GM18858 (cell line): ENCODE measurements at regions not wholly inside any gene's neighbourhood (a gene's known extent, or its start where the extent isn't known, plus 50 kb on each side); places are given as distances from the start of the nearest gene placed in this dataset.

Experiments
- ATAC-seq: cut with Tn5 transposase; IDR thresholded peaks from one replicate; pipeline ENCODE4 v1.9.1; 2021; ENCODE audit not compliant: unreplicated experiment

GRCh38 chr3:182050932-182051331 lies 339.2 kb downstream of the SOX2 start:
- ATAC-seq: no peak

DNA sequence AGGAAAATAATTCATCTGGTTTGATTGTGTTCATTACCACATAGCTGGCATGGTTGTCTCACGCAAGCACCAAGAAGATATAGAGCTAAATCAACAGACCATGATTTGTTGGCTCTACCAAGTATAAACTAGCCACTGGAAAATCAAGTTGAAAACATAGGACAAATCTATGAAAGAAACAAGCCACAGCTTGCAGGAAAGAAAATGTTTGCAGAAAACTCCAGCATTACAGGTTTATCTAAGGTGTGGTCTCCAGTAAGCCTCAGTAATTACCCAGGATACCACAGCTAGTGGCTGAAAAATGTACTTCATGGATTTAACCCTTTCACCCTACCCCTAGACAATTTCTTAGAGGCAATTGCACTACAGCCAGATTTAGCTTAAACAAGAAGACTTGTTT lies 340.6 kb downstream of the SOX2 start:
- no peak for ATAC-seq

- ATAC-seq: no peak
Measured at GRCh38 chr3:182052757-182053156, 341.0 kb downstream of the SOX2 start.

DNA sequence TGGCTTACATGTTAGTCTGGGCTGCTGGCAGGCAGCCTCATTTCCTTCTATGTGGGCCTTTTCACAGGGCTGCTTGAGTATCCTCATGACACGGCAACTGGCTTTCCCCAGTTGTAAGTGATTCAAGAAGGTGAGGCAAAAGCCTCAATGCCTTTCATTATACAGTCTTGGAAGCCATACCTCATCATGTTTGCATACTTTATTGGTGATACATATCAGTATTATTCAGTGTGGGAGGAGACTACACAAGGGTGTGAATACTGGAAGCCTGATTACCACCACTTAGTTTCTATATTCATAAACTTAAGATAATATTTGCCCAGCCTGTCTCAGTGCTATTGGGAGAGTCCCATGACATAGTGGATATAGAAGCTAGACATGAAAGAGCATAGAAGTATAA lies 346.8 kb downstream of the SOX2 start:
- ATAC-seq: no peak

- ATAC-seq: no peak
Measured at GRCh38 chr3:182063742-182064141, 352.0 kb downstream of the SOX2 start.

- ATAC-seq: no peak
Measured at GRCh38 chr3:182067423-182067822, 355.7 kb downstream of the SOX2 start.

DNA sequence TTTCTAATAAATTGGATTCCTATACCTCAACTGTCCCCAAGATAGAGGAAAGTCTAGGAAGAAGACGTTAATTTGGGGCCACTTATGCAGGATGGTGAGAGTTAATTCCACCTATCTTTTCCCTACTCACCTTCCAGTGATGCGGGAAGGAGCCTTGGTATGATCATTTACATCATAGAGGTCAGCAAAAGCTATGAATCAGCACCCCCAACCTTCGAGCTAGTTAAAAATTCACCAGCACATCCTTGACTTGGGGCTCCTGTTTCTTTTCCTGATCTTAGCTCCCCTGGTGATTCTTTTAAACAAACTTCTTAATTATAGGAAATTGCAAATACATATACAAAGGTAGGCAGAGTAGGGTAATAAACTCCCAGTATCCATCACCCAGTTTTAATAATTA lies 366.6 kb downstream of the SOX2 start:
- no peak for ATAC-seq

DNA sequence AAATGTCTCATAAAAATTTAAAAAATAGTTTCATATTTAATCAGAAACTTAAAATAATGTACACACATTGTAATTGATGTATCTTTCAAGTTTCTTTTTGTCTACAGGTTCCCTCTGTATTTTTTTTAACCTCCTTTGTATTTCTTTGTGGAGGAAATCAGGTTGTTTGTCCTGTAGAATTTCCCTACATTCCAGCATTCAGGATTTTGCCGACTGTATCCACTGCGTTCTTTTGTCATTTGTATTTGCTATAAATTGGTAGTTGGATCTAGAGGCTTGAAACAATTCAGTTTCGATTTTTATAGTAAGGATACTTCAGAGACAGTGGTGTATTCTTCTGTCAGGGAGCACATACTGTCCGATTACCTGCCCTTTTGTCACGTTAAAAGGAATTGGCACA lies 367.2 kb downstream of the SOX2 start:
- no peak for ATAC-seq

- no peak for ATAC-seq
Measured at GRCh38 chr3:182081096-182081495, 369.4 kb downstream of the SOX2 start.

DNA sequence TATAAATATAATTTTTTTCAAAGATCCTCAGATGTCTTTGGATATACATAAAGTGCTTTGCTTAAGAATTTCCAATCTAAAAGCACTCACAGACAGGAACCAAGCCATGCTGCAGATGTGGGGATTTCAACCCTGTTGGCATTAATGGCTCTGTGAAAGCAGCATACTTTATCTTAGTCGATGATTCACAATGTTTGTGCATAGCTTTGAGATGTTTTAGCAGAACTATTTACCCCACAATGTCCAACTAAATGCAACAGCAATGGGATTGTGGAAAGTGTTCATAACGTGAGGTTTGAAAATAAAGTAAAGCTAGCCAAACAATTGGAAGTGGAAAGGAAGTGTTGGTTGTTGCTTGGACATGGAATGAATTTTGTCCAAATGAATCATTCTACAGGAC lies 371.4 kb downstream of the SOX2 start:
- no peak for ATAC-seq

GRCh38 chr3:182092662-182093262 lies 381.0 kb downstream of the SOX2 start:
- peak; percentile 67 for ATAC-seq

GRCh38 chr3:182094321-182094720 lies 382.6 kb downstream of the SOX2 start:
- no peak for ATAC-seq

DNA sequence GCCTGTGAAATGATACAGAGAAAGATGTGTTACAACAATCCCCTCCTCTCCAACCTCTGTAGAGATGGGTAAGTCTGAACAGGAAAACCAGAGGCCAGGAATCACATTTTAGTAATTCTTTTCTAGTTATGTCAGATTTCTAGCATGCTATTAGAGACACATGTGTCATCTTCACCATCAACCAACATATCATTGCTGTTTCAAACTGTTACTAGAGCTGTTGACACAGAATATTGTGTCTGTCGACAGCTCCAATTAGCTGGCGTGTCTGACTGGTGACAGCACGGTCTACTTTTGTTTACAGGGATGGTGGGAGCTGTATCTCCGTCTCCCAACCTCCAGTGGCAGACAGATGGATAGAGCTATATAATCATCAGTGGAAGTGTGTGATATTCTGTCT lies 393.2 kb downstream of the SOX2 start:
- no peak for ATAC-seq

DNA sequence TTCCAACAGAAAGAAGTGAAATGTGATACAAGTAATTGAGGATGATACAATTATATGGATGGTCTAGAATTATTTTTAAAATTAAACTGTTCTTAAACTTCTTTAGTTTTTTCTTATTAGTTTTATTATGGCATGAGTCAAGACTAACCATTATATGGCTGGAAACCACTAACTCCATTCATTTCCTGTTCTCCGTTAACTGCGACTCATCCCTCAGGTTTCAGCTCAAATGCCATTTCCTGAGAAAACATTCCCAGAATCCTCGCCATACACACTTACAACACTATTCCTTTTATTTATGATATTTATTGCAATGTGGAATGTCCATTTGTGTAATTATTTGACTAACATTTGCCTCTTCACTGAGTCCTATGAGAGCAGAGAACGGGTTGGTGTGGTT lies 394.1 kb downstream of the SOX2 start:
- no peak for ATAC-seq

DNA sequence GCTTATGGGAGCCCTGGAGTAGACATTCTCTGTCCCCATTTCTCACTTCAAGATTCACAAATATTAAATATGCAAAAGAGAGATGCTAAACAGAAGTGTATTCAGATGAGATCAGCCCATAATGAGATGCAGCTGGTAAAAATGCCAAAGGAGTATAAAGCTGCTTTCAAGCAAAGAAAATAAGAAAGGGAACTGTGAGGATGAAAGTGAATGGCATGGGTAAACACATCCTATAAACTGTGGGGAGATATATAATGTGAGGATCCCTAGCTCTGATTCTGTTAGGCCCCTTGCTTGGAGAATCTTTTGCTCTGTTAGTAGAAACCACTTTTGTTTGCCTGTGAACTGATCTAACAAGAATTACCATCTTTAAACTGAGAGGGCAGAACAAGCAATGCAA lies 396.6 kb downstream of the SOX2 start:
- no peak for ATAC-seq

DNA sequence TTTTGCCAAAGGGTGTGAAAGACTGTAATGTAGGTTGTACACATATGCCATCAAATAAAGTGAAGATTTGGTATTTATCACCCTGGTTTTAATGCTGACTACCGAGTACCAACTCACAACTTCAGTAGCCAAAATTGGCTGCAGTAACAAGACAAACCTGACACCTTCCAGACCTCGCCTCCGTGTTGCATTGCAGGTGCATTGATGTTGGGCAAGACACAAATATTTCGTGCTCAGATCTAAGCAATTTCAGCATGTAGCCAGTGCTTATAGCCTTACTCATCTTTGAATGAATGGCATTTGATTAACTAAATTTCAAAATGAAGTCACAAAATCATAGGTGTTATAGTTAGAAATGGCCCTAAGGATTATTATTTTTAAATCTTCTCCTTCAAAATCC lies 400.2 kb downstream of the SOX2 start:
- no peak for ATAC-seq

- no peak for ATAC-seq
Measured at GRCh38 chr3:182115328-182116015, 403.7 kb downstream of the SOX2 start.

DNA sequence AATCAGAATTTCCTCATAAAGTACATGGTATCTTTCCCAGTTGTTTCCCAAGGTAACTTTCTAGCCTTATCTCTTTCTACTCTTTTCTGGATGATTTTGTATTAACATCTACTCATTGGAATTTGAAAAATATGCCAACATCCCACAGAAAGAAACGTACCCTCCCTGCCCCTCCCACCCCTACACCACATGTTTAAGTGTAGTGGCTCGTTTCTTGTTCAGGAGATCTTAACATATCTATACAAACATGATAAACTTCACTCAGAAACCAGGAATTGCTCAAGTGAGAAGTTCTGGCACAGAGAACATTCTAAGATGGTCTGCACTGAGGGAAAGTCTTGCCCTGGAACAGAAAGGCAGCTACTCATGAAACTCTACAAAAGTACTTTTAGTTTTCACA lies 404.7 kb downstream of the SOX2 start:
- ATAC-seq: no peak

GRCh38 chr3:182117131-182117530 lies 405.4 kb downstream of the SOX2 start:
- ATAC-seq: no peak

DNA sequence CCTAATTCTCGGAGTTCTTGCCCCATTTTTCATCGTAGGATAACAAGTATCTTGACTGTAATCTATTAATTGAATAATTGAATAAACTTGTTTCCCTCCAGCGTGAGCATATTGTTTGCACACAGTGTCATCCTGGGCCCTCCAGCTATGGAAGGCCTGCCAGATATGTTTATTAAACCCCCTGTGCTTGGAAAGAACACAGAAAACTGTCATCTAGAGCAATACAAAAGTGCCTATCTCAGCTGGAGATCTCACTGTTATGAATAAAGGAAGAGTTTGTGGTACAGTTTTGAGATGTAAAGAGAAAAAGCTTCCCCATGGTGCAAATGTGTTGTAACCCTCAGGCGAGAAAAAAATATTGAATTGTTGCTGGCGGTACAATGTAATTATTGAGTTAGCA lies 405.9 kb downstream of the SOX2 start:
- ATAC-seq: no peak

- ATAC-seq: no peak
Measured at GRCh38 chr3:182118066-182118465, 406.3 kb downstream of the SOX2 start.

DNA sequence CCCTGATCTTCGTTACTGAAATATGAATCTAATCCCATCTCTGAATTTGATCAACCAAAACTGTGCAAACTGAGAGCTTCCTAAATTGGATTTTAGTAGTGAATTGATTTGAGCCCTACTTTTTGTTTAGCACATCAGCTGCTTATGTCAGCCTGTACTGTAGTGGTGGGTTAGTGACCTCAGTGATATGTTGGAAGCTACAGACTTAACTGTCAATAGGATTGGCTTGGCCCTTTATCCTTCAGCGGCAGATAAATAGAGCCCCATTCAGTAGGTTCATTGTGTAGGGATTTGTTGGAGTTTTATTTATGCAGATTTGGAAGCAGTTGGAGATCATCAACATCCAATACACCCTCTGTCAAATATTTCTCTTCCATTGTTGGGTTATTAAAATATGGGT lies 409.7 kb downstream of the SOX2 start:
- ATAC-seq: no peak

DNA sequence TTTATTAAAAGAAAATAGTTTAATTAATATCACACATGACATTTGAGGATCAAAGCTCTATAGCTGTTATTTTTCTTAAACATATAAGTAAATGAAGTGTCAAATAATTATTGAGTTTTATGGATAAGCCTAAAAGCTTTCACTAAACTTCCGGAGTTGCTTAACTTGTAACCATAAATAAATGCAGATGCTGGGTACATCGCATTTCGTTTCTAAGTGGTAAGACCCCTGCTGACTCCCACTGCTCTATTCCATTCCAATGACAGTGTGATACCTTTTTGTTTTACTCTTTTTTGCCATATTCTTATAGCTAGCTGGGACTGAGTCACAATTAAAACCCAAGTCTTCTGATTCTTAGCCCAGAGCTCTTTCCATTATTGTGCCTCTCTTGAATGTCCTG lies 411.1 kb downstream of the SOX2 start:
- ATAC-seq: no peak
